ENCODE measurements at regions not wholly inside any gene's neighbourhood (a gene's known extent, or its start where the extent isn't known, plus 50 kb on each side); places are given as distances from the start of the nearest gene placed in this dataset.

DNA sequence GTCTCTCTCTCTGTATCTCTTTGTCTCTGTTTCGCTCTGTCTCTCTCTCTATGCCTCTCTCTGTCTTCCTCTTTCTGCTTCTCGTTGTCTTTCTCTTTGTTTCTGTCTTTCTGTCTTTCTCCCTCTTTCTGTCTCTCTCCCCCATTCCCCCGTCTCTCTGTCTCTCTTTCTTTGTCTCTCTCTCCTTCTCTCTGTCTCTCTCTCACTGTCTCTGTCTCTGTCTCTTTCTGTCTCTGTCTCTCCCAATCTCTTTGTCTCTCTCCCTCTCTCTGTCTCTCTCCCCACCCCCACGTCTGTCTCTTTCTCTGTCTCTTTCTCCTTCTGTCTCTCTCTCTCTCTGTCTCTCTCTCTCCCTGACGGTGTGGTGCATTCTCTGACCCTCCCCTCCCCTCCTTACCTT lies 71.9 kb upstream of the ZNF516 start:
- TF ChIP-seq EZH2 (IDR thresholded peaks at IDR 0.05) (no peak), POLR2A (IDR thresholded peaks at IDR 0.05; ENCODE audit: borderline replicate concordance, extremely low read depth, insufficient read depth, insufficient read length) (no peak), JUND (IDR thresholded peaks at IDR 0.05) (no peak), ELF1 (IDR thresholded peaks at IDR 0.05; ENCODE audit: borderline replicate concordance, low read depth) (no peak), EGR1 (IDR thresholded peaks at IDR 0.05; ENCODE audit: low read depth) (no peak), YY1 (IDR thresholded peaks at IDR 0.05; ENCODE audit: extremely low read depth, insufficient replicate concordance, low read depth, low read length) (no peak), EZH2phosphoT487 (IDR thresholded peaks at IDR 0.05; ENCODE audit: borderline replicate concordance) (no peak), ZFX (IDR thresholded peaks at IDR 0.05) (no peak), CBX3 (IDR thresholded peaks at IDR 0.05; ENCODE audit: low read depth) (no peak)
- TF ChIP-seq, protein P1, sequence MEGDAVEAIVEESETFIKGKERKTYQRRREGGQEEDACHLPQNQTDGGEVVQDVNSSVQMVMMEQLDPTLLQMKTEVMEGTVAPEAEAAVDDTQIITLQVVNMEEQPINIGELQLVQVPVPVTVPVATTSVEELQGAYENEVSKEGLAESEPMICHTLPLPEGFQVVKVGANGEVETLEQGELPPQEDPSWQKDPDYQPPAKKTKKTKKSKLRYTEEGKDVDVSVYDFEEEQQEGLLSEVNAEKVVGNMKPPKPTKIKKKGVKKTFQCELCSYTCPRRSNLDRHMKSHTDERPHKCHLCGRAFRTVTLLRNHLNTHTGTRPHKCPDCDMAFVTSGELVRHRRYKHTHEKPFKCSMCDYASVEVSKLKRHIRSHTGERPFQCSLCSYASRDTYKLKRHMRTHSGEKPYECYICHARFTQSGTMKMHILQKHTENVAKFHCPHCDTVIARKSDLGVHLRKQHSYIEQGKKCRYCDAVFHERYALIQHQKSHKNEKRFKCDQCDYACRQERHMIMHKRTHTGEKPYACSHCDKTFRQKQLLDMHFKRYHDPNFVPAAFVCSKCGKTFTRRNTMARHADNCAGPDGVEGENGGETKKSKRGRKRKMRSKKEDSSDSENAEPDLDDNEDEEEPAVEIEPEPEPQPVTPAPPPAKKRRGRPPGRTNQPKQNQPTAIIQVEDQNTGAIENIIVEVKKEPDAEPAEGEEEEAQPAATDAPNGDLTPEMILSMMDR (IDR thresholded peaks at IDR 0.05 in 2 of 3, conservative IDR thresholded peaks at IDR 0.05 in 1 of 3; ENCODE audit: borderline replicate concordance in 1 of 3, insufficient read depth in 1 of 3, low read depth in 2 of 3, low read length in 2 of 3), result no peak
- TF ChIP-seq, protein P2, sequence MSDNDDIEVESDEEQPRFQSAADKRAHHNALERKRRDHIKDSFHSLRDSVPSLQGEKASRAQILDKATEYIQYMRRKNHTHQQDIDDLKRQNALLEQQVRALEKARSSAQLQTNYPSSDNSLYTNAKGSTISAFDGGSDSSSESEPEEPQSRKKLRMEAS (IDR thresholded peaks at IDR 0.05), result no peak

Data from HCT116 (cell line).